ENCODE measurements at regions not wholly inside any gene's neighbourhood (a gene's known extent, or its start where the extent isn't known, plus 50 kb on each side); places are given as distances from the start of the nearest gene placed in this dataset.

GRCh38 chr3:105130911-105131310 is 235.8 kb upstream of the ALCAM start:
- TF ChIP-seq, protein P1, sequence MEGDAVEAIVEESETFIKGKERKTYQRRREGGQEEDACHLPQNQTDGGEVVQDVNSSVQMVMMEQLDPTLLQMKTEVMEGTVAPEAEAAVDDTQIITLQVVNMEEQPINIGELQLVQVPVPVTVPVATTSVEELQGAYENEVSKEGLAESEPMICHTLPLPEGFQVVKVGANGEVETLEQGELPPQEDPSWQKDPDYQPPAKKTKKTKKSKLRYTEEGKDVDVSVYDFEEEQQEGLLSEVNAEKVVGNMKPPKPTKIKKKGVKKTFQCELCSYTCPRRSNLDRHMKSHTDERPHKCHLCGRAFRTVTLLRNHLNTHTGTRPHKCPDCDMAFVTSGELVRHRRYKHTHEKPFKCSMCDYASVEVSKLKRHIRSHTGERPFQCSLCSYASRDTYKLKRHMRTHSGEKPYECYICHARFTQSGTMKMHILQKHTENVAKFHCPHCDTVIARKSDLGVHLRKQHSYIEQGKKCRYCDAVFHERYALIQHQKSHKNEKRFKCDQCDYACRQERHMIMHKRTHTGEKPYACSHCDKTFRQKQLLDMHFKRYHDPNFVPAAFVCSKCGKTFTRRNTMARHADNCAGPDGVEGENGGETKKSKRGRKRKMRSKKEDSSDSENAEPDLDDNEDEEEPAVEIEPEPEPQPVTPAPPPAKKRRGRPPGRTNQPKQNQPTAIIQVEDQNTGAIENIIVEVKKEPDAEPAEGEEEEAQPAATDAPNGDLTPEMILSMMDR (IDR thresholded peaks at IDR 0.05; ENCODE audit: low read length): no peak
- TF ChIP-seq EZH2 (optimal IDR thresholded peaks at IDR 0.05; ENCODE audit: low read depth, low read length): no peak
- no peak for TF ChIP-seq EZH2phosphoT487 (IDR thresholded peaks at IDR 0.05; ENCODE audit: low read length)

All from MM.1S (cell line).